Cardiac fibroblast (primary cell): ENCODE measurements at regions not wholly inside any gene's neighbourhood (a gene's known extent, or its start where the extent isn't known, plus 50 kb on each side); places are given as distances from the start of the nearest gene placed in this dataset.

ENCODE experiments used
- DNase-seq, 2 donors: peaks; one replicate each; pipeline versions ENCODE4 v3.0.0 to v3.0.0-alpha.2; 2010; ENCODE audit warnings: low read depth in 2 of 2
- H3K4me3 ChIP-seq, 2 donors: replicated peaks in 1 of 2; 1 replicate in 1 of 2; 2 replicates in 1 of 2; pipeline ENCODE4 v1.5.1; 2011; ENCODE audit warnings: low read depth in 2 of 2, low read length in 2 of 2, mild to moderate bottlenecking in 2 of 2, moderate library complexity in 1 of 2
- CTCF ChIP-seq: IDR thresholded peaks from one replicate; pipeline ENCODE4 v1.5.1; 2011; ENCODE audit warnings: low read depth, mild to moderate bottlenecking, low read length, inconsistent platforms

GRCh38 chr18:35818353-35818667 lies 154.2 kb upstream of the RMP24 start:
- no peak overlapping the region for H3K4me3 ChIP-seq
- no peak for TF ChIP-seq CTCF
- no peak for DNase-seq

- no peak for TF ChIP-seq CTCF
- DNase-seq, result peak; percentile 1 to 6
- H3K4me3 ChIP-seq, result no peak overlapping the region
These were observed 150.1 kb upstream of the RMP24 start for GRCh38 chr18:35822413-35822812.

- no peak overlapping the region for H3K4me3 ChIP-seq
- TF ChIP-seq CTCF, result no peak
- no peak for DNase-seq
These were observed 146.0 kb upstream of the RMP24 start for GRCh38 chr18:35826477-35826876.

- DNase-seq, result peak in 1 of 2 donors; percentile 4
- TF ChIP-seq CTCF, result no peak
- H3K4me3 ChIP-seq, result no peak overlapping the region
These were observed 145.1 kb upstream of the RMP24 start for GRCh38 chr18:35827275-35827902.

- no peak overlapping the region for H3K4me3 ChIP-seq
- DNase-seq, result no peak
- no peak for TF ChIP-seq CTCF
These were observed 144.6 kb upstream of the RMP24 start for GRCh38 chr18:35827903-35828275.

GRCh38 chr18:35828591-35828990 lies 143.9 kb upstream of the RMP24 start:
- TF ChIP-seq CTCF, result no peak
- H3K4me3 ChIP-seq, result no peak overlapping the region
- DNase-seq, result no peak

- no peak for DNase-seq
- no peak for TF ChIP-seq CTCF
- H3K4me3 ChIP-seq, result no peak overlapping the region
These were observed 137.1 kb upstream of the RMP24 start for GRCh38 chr18:35835366-35835765.
